ENCODE measurements at regions not wholly inside any gene's neighbourhood (a gene's known extent, or its start where the extent isn't known, plus 50 kb on each side); places are given as distances from the start of the nearest gene placed in this dataset.

GRCh38 chr20:58094698-58095097, 133.8 kb downstream of the ANKRD60 start:
- no peak overlapping the region for H3K4me3 ChIP-seq (replicated peaks; ENCODE audit: low read depth, low read length)
- DNase-seq (ENCODE audit: extremely low read depth, low read depth), result no peak
- no peak for TF ChIP-seq CTCF (IDR thresholded peaks at IDR 0.05; ENCODE audit: low read depth, low read length, missing control alignments)

GRCh38 chr20:58094160-58094559, 134.3 kb downstream of the ANKRD60 start:
- no peak overlapping the region for H3K4me3 ChIP-seq (replicated peaks; ENCODE audit: low read depth, low read length)
- TF ChIP-seq CTCF (IDR thresholded peaks at IDR 0.05; ENCODE audit: low read depth, low read length, missing control alignments), result no peak
- DNase-seq (ENCODE audit: extremely low read depth, low read depth), result no peak

- no peak overlapping the region for H3K4me3 ChIP-seq (replicated peaks; ENCODE audit: low read depth, low read length)
- TF ChIP-seq CTCF (IDR thresholded peaks at IDR 0.05; ENCODE audit: low read depth, low read length, missing control alignments), result no peak
- DNase-seq (ENCODE audit: extremely low read depth, low read depth), result no peak
These were observed 135.6 kb downstream of the ANKRD60 start for GRCh38 chr20:58092871-58093270.

DNA sequence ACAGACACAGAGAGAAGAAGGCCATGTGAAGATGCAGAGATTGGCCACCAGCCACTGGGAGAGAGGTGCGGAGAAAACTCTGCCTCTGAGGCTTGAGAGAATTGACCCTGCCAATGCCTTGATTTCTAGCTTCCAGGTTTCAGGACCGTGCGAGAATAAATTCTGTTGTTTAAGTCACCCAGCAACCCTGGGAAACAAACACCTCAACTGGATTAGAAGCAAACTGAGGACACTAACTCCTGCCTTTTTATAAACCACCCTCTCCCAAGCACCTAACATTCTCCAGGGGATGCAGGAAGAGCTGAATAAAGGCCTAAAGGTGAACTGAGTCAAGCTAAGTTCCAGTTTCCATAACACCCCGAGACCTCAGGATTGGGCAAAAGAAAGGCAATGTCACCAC, 136.1 kb downstream of the ANKRD60 start:
- no peak overlapping the region for H3K4me3 ChIP-seq (replicated peaks; ENCODE audit: low read depth, low read length)

DNA sequence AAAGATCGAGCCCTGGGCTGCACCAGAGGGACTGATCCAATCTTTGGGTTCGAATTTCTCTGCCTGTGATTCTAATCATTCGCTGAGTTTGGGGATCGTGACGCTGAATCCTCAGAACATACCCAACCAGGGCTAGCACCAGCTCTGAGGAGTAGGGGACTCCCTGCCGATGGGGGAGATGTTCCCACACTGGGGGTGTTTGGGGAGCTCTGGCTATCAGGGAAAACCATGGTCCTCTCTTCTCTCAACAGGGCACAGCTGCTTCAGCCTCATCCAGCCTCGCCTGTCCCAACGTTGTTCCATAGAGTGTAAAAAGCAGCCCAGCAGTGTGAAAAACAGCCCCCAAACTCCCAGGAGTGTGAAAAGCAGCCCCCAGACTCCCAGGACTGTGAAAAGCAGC, 136.6 kb downstream of the ANKRD60 start:
- no peak for DNase-seq (ENCODE audit: extremely low read depth, low read depth)
- TF ChIP-seq CTCF (IDR thresholded peaks at IDR 0.05; ENCODE audit: low read depth, low read length, missing control alignments), result no peak
- no peak overlapping the region for H3K4me3 ChIP-seq (replicated peaks; ENCODE audit: low read depth, low read length)

More for the DNA sequence above, 136.1 kb downstream of the ANKRD60 start:
- DNase-seq (ENCODE audit: extremely low read depth, low read depth), result no peak
- TF ChIP-seq CTCF (IDR thresholded peaks at IDR 0.05; ENCODE audit: low read depth, low read length, missing control alignments), result no peak

- no peak for DNase-seq (ENCODE audit: extremely low read depth, low read depth)
- H3K4me3 ChIP-seq (replicated peaks; ENCODE audit: low read depth, low read length), result no peak overlapping the region
- no peak for TF ChIP-seq CTCF (IDR thresholded peaks at IDR 0.05; ENCODE audit: low read depth, low read length, missing control alignments)
These were observed 138.3 kb downstream of the ANKRD60 start for GRCh38 chr20:58090161-58090560.

DNA sequence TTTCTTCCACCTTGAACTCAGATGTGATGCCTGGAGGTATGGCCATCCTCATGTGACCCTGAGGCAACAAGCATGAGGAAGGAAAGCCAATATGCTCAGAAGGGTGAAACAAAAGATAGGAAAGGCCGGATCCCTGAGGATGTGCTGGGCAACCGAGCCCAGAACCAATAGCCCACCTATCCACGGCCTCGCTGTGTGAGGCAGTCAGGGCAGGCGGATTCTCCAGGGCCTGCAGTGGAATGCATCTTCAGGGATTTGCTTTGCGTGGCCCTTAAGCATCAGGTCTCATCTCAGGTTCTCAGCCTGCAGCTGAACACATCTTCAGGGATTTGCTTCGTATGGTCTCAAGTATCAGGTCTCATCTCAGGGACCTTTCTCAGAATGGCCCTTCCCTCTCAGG, 139.8 kb downstream of the ANKRD60 start:
- no peak for TF ChIP-seq CTCF (IDR thresholded peaks at IDR 0.05; ENCODE audit: low read depth, low read length, missing control alignments)
- no peak overlapping the region for H3K4me3 ChIP-seq (replicated peaks; ENCODE audit: low read depth, low read length)
- no peak for DNase-seq (ENCODE audit: extremely low read depth, low read depth)

All from HFF-Myc (cell line).